Endothelial cell of umbilical vein (primary cell): ENCODE measurements at regions not wholly inside any gene's neighbourhood (a gene's known extent, or its start where the extent isn't known, plus 50 kb on each side); places are given as distances from the start of the nearest gene placed in this dataset.
"Not testable (repeated sequence)": the region's sequence is repeated elsewhere in the genome, so short reads cannot be mapped to it uniquely, and the experiment has no call there.

Source experiments
- BruUV-seq: library from RNA; stranded (reverse); fragments of 400-500 nt; replicated peaks from 2 replicates; lab custom pipeline; 2021; lab: Mats Ljungman, UMichigan
- CTCF ChIA-PET: fragments of 300-600, 350-600 bp; sonication (Branson Sonifier 250); formaldehyde crosslinking; loops from one replicate; lab custom pipeline; 2021; ENCODE audit warnings: antibody characterized with exemption, inconsistent platforms; lab: Charles Lee
- POLR2A ChIA-PET: fragments of 300-600, 350-600 bp; sonication (Branson Sonifier 250); formaldehyde crosslinking; loops from one replicate; lab custom pipeline; 2021; ENCODE audit warnings: antibody characterized with exemption, inconsistent platforms; lab: Charles Lee
- DNase-seq: peaks from one replicate; pipeline ENCODE4 v3.0.0-alpha.2; 2011; ENCODE audit warnings: low read depth, low spot score
- FAIRE-seq: peaks from 2 replicates; lab custom pipeline; 2011; peaks lifted over from hg19 to GRCh38; lab: Jason Lieb, UNC
- H2AFZ ChIP-seq: 2 replicates; pipeline ENCODE4 v1.6.0; 2012; ENCODE audit warnings: low read depth, low read length, control low read depth, inconsistent platforms
- H3K27ac ChIP-seq: 2 replicates; pipeline ENCODE4 v1.5.1; 2011; ENCODE audit warnings: low read depth, mild to moderate bottlenecking, control low read depth, low read length, moderate library complexity; ENCODE audit not compliant: insufficient read depth
- H3K27me3 ChIP-seq, 2 experiments: 2 replicates each; pipeline versions ENCODE4 v1.6.0 to v1.6.1; 2011; ENCODE audit warnings: low read length in 2 of 2, mixed read lengths in 1 of 2; ENCODE audit not compliant: control insufficient read depth in 2 of 2, insufficient read depth in 2 of 2
- H3K36me3 ChIP-seq, 2 experiments: 2 replicates in 1 of 2; 3 replicates in 1 of 2; pipeline ENCODE4 v1.5.1; 2011; ENCODE audit warnings: low read length in 2 of 2, mild to moderate bottlenecking in 1 of 2, moderate library complexity in 1 of 2; ENCODE audit not compliant: control insufficient read depth in 2 of 2, insufficient read depth in 2 of 2; ENCODE audit errors: extremely low read depth in 1 of 2
- H3K4me1 ChIP-seq: 3 replicates; pipeline ENCODE4 v1.5.1; 2011; ENCODE audit warnings: mild to moderate bottlenecking, low read length; ENCODE audit not compliant: control insufficient read depth, insufficient read depth; ENCODE audit errors: extremely low read depth
- H3K4me2 ChIP-seq: 2 replicates; pipeline ENCODE4 v1.6.1; 2011; ENCODE audit warnings: low read length, control low read depth, mixed read lengths; ENCODE audit not compliant: insufficient read depth
- H3K4me3 ChIP-seq, 3 experiments: fragments of 200-600 bp in 1 of 3; sonication (generic), shearing (Covaris generic) in 1 of 3; replicated peaks in 1 of 3; 2 replicates each; pipeline ENCODE4 v1.5.1; 2011 to 2016; ENCODE audit warnings: control low read depth in 3 of 3, low read length in 3 of 3, mild to moderate bottlenecking in 2 of 3, inconsistent platforms in 1 of 3, low read depth in 1 of 3, moderate library complexity in 1 of 3; ENCODE audit not compliant: insufficient read depth in 1 of 3
- H3K79me2 ChIP-seq: 2 replicates; pipeline ENCODE4 v1.6.0; 2012; ENCODE audit warnings: low read length, inconsistent platforms; ENCODE audit not compliant: control insufficient read depth, insufficient read depth
- H3K9ac ChIP-seq: replicated peaks from 2 replicates; pipeline ENCODE3; 2011; ENCODE audit warnings: low read length, control low read depth; ENCODE audit not compliant: insufficient read depth; ENCODE audit errors: extremely low read depth
- H3K9me1 ChIP-seq: replicated peaks from 3 replicates; pipeline ENCODE4 v1.6.0; 2011; ENCODE audit warnings: mild to moderate bottlenecking, low read length; ENCODE audit not compliant: control insufficient read depth, insufficient read depth; ENCODE audit errors: extremely low read depth
- H3K9me3 ChIP-seq: replicated peaks from 2 replicates; pipeline ENCODE4 v1.5.1; 2012; ENCODE audit warnings: low read length, inconsistent platforms; ENCODE audit not compliant: control insufficient read depth, insufficient read depth
- H4K20me1 ChIP-seq: replicated peaks from 2 replicates; pipeline ENCODE3; 2011; ENCODE audit warnings: mild to moderate bottlenecking, low read length; ENCODE audit not compliant: control insufficient read depth, insufficient read depth; ENCODE audit errors: extremely low read depth
- CTCF ChIP-seq, 2 donors: IDR thresholded peaks; 1 replicate in 1 of 2; 2 replicates in 1 of 2; pipeline ENCODE4 v1.5.1; 2011; ENCODE audit warnings: low read length in 2 of 2, mild to moderate bottlenecking in 2 of 2, moderate library complexity in 2 of 2, control low read depth in 1 of 2, inconsistent platforms in 1 of 2, low read depth in 1 of 2; ENCODE audit not compliant: insufficient read depth in 1 of 2; ENCODE audit errors: extremely low read depth in 1 of 2
- FOS ChIP-seq: IDR thresholded peaks from 2 replicates; pipeline ENCODE4 v1.6.1; 2011; ENCODE audit warnings: mild to moderate bottlenecking, low read length, moderate library complexity, borderline replicate concordance; ENCODE audit not compliant: insufficient read depth
- POLR2A ChIP-seq: IDR thresholded peaks from 2 replicates; pipeline ENCODE4 v1.6.1; 2012; ENCODE audit warnings: low read depth, mild to moderate bottlenecking, control low read depth, low read length
- POLR2AphosphoS5 ChIP-seq: IDR thresholded peaks from 2 replicates; pipeline ENCODE4 v1.6.1; 2012; ENCODE audit warnings: low read depth, mild to moderate bottlenecking, control low read depth, low read length, moderate library complexity; ENCODE audit not compliant: insufficient read depth
- dilution Hi-C: fragments of 300-500 bp; cut with MboI; formaldehyde crosslinking; loops from one replicate; pipeline ENCODE4 v1.15.0; 2019; ENCODE audit warnings: low sequenced_read_pairs; ENCODE audit not compliant: extremely low pct_ligation_motif_present
- intact Hi-C: fragments of 100-400 bp; cut with micrococcal nuclease; formaldehyde crosslinking; loops from one replicate; pipeline ENCODE4 v1.10.0; 2022
- TF ChIP-seq, protein P1 (sequence below): IDR thresholded peaks from 2 replicates; pipeline ENCODE4 v1.6.1; 2011; ENCODE audit not compliant: insufficient read depth, insufficient read length

DNA sequence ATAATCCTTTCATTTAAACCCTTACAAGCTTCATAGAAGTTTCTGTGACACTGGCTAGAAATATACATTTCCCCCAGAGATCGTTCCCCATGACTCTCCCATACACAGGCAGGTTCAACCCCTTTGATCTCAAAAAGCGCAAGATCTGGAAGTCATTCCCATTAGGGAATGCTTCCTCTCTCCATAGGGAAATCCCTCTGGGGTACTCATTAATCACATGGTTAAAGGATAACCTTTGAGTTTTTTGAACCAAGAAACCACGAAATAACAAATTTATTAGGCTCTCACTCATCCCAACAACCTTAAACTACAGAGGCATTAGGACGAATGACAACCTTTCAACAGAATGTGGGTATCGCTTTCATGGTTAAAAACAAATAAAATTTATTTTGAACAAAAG is 211.9 kb upstream of the PRICKLE2 start:
- Histone ChIP-seq H2AFZ (no peak overlapping the region), H3K36me3 (no peaks in the 10 kb centered on the region), H3K4me2 (no peak overlapping the region), H3K4me1 (no peaks in the 10 kb centered on the region), H3K27ac (no peak overlapping the region), H3K9me1 (no peaks in the 10 kb centered on the region), H3K27me3 (peaks cover 11 to 13% of the 10 kb centered on the region in 2 experiments), H3K9ac (no peak overlapping the region), H3K9me3 (no peaks in the 10 kb centered on the region), H3K4me3 (no peak overlapping the region), H4K20me1 (no peaks in the 10 kb centered on the region), H3K79me2 (no peaks in the 10 kb centered on the region)
- FAIRE-seq: no peak
- TF ChIP-seq, protein P1, sequence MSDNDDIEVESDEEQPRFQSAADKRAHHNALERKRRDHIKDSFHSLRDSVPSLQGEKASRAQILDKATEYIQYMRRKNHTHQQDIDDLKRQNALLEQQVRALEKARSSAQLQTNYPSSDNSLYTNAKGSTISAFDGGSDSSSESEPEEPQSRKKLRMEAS: no peak
- no peak for TF ChIP-seq POLR2AphosphoS5
- TF ChIP-seq CTCF (IDR thresholded peaks at IDR 0.05; ENCODE audit: extremely low read depth in 1 of 2, insufficient read depth in 1 of 2, low read depth in 1 of 2, low read length in 2 of 2): no peak
- TF ChIP-seq FOS: no peak
- TF ChIP-seq POLR2A: no peak
- no peak for DNase-seq
- dilution Hi-C loops (no loop called here), intact Hi-C loops (no loop called here)
- ChIA-PET POLR2A (no interaction called here), CTCF (no interaction called here)
- no TSS peak for BruUV-seq

DNA sequence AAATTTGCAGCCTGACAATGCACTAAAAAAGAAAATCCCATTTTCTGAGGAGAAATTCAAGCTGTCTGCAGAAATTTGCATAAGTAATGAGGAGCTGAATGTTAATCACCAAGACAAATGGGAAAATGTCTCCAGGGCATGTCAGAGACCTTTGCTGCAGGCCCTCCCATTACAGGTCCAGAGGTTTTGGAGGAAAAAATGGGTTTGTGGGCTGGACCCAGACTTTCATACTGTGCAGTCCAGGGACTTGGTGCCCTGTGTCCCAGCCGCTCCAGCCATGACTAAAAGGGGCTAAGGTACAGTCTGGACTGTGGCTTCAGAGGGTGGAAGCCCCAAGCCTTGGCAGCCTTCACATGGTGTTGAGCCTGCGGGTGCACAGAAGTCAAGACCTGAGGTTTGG is 209.8 kb upstream of the PRICKLE2 start:
- H3K27me3 ChIP-seq, H3K27ac ChIP-seq, H3K79me2 ChIP-seq, H3K4me3 ChIP-seq, POLR2A ChIA-PET, H2AFZ ChIP-seq, FAIRE-seq, CTCF ChIA-PET, dilution Hi-C loops, H3K4me2 ChIP-seq, H3K36me3 ChIP-seq, BruUV-seq, H3K9me3 ChIP-seq, H3K9ac ChIP-seq, H3K9me1 ChIP-seq, DNase-seq, H3K4me1 ChIP-seq, H4K20me1 ChIP-seq, intact Hi-C loops: not testable (repeated sequence)
